ENCODE measurements at regions not wholly inside any gene's neighbourhood (a gene's known extent, or its start where the extent isn't known, plus 50 kb on each side); places are given as distances from the start of the nearest gene placed in this dataset.

DNA sequence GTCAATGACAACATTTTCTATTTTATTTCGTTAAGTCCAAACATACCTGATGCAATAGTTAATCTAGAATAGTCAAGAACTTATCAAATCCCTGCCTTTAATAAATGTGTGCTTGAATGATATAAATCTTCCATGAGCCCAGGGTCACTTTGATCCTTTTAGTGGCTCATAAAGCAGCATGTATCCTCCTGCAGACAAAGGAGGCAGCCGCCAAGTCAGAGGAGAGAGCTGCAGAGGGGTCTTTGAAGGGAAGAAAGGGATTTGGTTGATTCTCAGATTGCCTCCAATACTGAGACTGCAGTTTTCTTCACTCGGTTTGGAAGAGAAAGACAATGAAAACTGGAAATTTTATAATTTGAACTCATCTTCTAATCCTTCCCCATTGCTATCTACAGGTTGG is 378.4 kb upstream of the PIK3C3 start:
- Histone ChIP-seq H3K27me3 (ENCODE audit: control insufficient read depth in 2 of 2, insufficient read depth in 1 of 2, low read length in 1 of 2) (no peaks in the 10 kb centered on the region), H3K4me3 (ENCODE audit: low read length in 2 of 2) (no peak overlapping the region)
- 88% methylated on average over 3 of the region's 3 CpGs for WGBS

DNA sequence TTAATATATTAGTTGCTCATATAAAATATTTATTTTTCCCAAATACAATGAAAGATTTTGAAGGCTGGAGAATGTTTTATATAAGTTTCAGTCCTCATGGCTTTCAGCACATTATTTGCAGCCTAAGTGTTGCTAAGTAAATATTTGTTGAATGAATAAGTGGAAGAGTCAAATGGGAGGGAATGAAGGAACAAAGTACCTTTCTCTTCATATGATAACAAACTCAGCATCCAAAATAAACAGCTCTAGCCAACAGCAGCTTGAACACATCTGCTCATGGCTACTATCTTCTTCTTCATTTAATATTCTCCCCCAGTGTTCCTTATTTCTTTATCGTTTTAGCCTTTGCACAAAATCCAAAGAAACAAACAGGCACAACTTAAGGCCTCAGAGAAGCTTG is 385.2 kb upstream of the PIK3C3 start:
- no peak overlapping the region for H3K4me3 ChIP-seq (ENCODE audit: low read length in 2 of 2)
- DNase-seq (ENCODE audit: low read depth in 6 of 9, low spot score in 9 of 9), result no peak
- 89% methylated on average over 1 of the region's 1 CpG for WGBS
- no peaks in the 10 kb centered on the region for H3K4me1 ChIP-seq (ENCODE audit: control insufficient read depth in 2 of 2, insufficient read depth in 2 of 2, low read length in 2 of 2)
- H3K36me3 ChIP-seq (ENCODE audit: control insufficient read depth in 2 of 2, insufficient read depth in 2 of 2, low read length in 1 of 2), result no peaks in the 10 kb centered on the region
- no peak overlapping the region for H3K27ac ChIP-seq (ENCODE audit: low read depth in 1 of 2, low read length in 1 of 2)
- H3K27me3 ChIP-seq (ENCODE audit: control insufficient read depth in 2 of 2, insufficient read depth in 1 of 2, low read length in 1 of 2), result no peaks in the 10 kb centered on the region
- no peaks in the 10 kb centered on the region for H3K9me3 ChIP-seq (ENCODE audit: control insufficient read depth in 2 of 2, insufficient read depth in 1 of 2, low read length in 1 of 2)

More for the DNA sequence above, 378.4 kb upstream of the PIK3C3 start:
- H3K36me3 ChIP-seq (ENCODE audit: control insufficient read depth in 2 of 2, insufficient read depth in 2 of 2, low read length in 1 of 2), result no peaks in the 10 kb centered on the region
- H3K27ac ChIP-seq (ENCODE audit: low read depth in 1 of 2, low read length in 1 of 2), result no peak overlapping the region
- no peaks in the 10 kb centered on the region for H3K4me1 ChIP-seq (ENCODE audit: control insufficient read depth in 2 of 2, insufficient read depth in 2 of 2, low read length in 2 of 2)
- DNase-seq (ENCODE audit: low read depth in 6 of 9, low spot score in 9 of 9), result no peak
- H3K9me3 ChIP-seq (ENCODE audit: control insufficient read depth in 2 of 2, insufficient read depth in 1 of 2, low read length in 1 of 2), result no peaks in the 10 kb centered on the region

DNA sequence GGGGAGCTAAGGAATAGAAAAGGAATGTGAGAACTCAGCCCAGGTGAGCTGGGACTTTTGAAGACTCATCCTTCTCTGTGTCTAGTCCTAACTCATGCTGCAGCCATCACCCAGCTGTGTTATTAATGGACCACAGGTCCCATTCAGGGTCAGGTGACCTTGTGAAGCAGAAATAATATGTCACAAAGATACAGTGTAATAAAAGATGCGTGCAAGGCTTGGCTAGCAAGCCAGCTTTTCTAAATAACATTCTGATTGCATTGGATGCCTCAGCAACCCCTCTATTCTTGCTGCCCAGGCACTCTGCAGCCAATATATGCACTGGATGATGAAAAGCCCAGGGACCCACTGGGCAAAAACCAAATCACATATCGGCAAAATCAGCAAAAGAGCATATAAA is 393.1 kb upstream of the PIK3C3 start:
- H3K4me1 ChIP-seq (ENCODE audit: control insufficient read depth in 2 of 2, insufficient read depth in 2 of 2, low read length in 2 of 2), result no peaks in the 10 kb centered on the region
- no peak overlapping the region for H3K4me3 ChIP-seq (ENCODE audit: low read length in 2 of 2)
- H3K9me3 ChIP-seq (ENCODE audit: control insufficient read depth in 2 of 2, insufficient read depth in 1 of 2, low read length in 1 of 2), result no peaks in the 10 kb centered on the region
- no peaks in the 10 kb centered on the region for H3K36me3 ChIP-seq (ENCODE audit: control insufficient read depth in 2 of 2, insufficient read depth in 2 of 2, low read length in 1 of 2)
- no peak for DNase-seq (ENCODE audit: low read depth in 6 of 9, low spot score in 9 of 9)
- H3K27ac ChIP-seq (ENCODE audit: low read depth in 1 of 2, low read length in 1 of 2), result no peak overlapping the region
- no peaks in the 10 kb centered on the region for H3K27me3 ChIP-seq (ENCODE audit: control insufficient read depth in 2 of 2, insufficient read depth in 1 of 2, low read length in 1 of 2)
- 90% methylated on average over 2 of the region's 2 CpGs for WGBS

DNA sequence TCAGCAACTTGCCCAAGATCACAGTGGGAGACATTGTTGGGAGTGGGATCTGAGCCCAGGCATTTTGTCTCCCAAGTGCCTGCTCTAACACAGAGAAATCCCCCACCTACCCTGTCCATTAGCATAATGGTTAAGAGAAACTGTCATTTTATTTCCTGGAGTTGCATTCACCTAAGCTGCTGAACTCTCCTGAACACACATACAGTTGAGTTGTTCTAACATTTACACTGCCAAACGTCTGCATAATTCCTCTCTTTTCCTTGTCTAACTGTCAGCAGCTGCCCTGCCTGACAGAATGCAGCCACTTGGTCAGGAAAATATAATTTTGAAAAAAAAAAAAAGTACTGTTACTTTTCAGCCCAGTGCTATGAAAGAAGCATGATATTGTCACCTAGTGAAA is 396.3 kb upstream of the PIK3C3 start:
- Histone ChIP-seq H3K9me3 (ENCODE audit: control insufficient read depth in 2 of 2, insufficient read depth in 1 of 2, low read length in 1 of 2) (no peaks in the 10 kb centered on the region), H3K36me3 (ENCODE audit: control insufficient read depth in 2 of 2, insufficient read depth in 2 of 2, low read length in 1 of 2) (no peaks in the 10 kb centered on the region), H3K27me3 (ENCODE audit: control insufficient read depth in 2 of 2, insufficient read depth in 1 of 2, low read length in 1 of 2) (no peaks in the 10 kb centered on the region), H3K4me1 (ENCODE audit: control insufficient read depth in 2 of 2, insufficient read depth in 2 of 2, low read length in 2 of 2) (no peaks in the 10 kb centered on the region), H3K4me3 (ENCODE audit: low read length in 2 of 2) (no peak overlapping the region), H3K27ac (ENCODE audit: low read depth in 1 of 2, low read length in 1 of 2) (no peak overlapping the region)
- no peak for DNase-seq (ENCODE audit: low read depth in 6 of 9, low spot score in 9 of 9)
- WGBS, result 59% methylated on average over 1 of the region's 1 CpG

DNA sequence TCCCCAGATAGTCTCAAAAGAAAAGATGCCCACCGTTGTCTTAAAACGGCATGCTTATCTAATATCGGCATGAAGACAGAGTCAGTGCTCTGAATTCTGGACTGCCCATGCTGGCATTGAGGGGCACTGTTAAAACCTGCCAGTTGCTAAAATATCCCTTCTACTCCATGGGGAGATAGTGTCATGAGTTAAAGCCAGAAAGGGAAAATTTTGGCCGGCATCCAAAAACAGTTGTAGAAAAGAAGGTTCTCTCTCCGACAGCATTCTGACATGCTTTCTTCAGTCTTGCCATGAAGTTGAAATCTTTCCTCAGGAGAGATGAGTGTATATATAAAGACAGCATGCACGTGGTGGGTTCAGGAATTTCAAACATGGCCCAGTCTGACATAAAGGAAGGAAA is 401.3 kb upstream of the PIK3C3 start:
- no peak overlapping the region for H3K27ac ChIP-seq (ENCODE audit: low read depth in 1 of 2, low read length in 1 of 2)
- H3K27me3 ChIP-seq (ENCODE audit: control insufficient read depth in 2 of 2, insufficient read depth in 1 of 2, low read length in 1 of 2), result no peaks in the 10 kb centered on the region
- H3K4me1 ChIP-seq (ENCODE audit: control insufficient read depth in 2 of 2, insufficient read depth in 2 of 2, low read length in 2 of 2), result no peaks in the 10 kb centered on the region
- 86% methylated on average over 6 of the region's 6 CpGs for WGBS
- no peak for DNase-seq (ENCODE audit: low read depth in 6 of 9, low spot score in 9 of 9)
- no peak overlapping the region for H3K4me3 ChIP-seq (ENCODE audit: low read length in 2 of 2)
- no peaks in the 10 kb centered on the region for H3K36me3 ChIP-seq (ENCODE audit: control insufficient read depth in 2 of 2, insufficient read depth in 2 of 2, low read length in 1 of 2)
- H3K9me3 ChIP-seq (ENCODE audit: control insufficient read depth in 2 of 2, insufficient read depth in 1 of 2, low read length in 1 of 2), result no peaks in the 10 kb centered on the region

DNA sequence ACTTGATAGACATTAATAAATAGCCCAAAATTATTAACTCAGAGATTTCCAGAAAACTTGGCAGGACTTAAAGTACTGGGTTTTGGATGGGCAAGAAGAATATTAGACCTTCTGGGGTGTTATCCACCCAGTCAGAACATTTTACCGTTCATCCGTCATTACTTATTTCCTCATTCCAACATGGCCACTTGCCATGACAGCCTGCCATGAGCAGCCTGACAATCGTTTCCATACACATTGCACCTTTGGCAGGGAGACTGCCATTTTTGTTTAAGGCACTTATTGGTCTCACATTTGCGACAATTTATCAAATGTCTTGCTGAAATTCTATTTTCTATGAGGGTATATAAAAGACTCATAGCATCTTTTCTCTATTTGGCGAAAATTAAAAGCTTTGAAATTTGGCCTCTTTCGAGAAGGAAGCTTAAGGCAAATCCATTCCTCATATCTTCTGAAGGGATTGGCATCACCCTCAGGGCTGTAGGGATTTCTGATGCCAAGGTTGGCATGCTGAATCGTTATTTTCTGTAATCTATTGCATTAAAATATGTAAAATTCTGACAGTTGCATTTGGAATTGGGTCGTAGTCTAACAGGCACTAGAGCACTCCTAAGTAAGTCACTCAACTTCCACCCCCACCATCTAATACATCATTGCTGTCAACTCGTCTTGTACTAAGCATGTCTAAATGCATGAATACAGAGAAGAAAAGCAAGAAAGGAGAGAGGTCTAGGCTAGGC is 406.3 kb upstream of the PIK3C3 start:
- H3K27me3 ChIP-seq (ENCODE audit: control insufficient read depth in 2 of 2, insufficient read depth in 1 of 2, low read length in 1 of 2), result no peaks in the 10 kb centered on the region
- no peak overlapping the region for H3K27ac ChIP-seq (ENCODE audit: low read depth in 1 of 2, low read length in 1 of 2)
- no peaks in the 10 kb centered on the region for H3K4me1 ChIP-seq (ENCODE audit: control insufficient read depth in 2 of 2, insufficient read depth in 2 of 2, low read length in 2 of 2)
- no peaks in the 10 kb centered on the region for H3K36me3 ChIP-seq (ENCODE audit: control insufficient read depth in 2 of 2, insufficient read depth in 2 of 2, low read length in 1 of 2)
- DNase-seq (ENCODE audit: low read depth in 6 of 9, low spot score in 9 of 9), result no peak
- WGBS, result 90% methylated on average over 9 of the region's 9 CpGs
- H3K4me3 ChIP-seq (ENCODE audit: low read length in 2 of 2), result no peak overlapping the region
- no peaks in the 10 kb centered on the region for H3K9me3 ChIP-seq (ENCODE audit: control insufficient read depth in 2 of 2, insufficient read depth in 1 of 2, low read length in 1 of 2)

DNA sequence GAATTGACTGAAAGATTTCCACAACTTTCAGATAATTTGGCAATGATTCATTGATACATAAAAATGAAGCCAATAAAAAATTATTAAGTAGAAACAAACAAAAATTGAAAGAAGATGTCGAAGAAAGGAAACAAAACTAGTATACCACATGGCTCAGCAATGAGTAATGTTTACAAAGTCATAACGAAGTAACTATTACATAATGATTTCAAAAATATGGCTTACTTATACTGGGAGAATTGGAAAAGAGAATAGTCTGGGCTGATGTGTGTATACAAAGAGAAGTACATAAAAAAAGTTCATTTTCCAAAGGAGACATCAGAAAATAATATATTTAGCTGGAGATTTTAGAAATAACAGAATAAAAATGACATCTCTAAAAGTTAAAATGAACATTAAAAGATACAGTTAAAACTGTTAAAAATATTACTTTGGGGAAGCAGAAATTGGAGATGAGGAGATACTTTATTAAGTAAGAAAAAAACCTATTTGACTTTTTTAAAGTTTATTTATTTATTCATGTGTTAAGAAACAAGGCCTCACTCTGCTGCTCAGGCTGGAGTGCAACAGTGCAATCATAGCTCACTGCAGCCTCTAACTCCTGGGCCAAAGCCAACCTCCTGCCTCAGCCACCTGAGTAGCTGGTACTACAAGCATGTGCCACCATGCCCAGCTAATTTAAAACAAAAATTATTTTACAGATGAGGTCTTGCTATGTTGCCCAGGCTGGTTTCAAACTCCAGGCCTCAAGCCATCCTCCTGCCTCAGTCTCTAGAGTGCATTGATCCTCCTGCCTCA is 409.7 kb upstream of the PIK3C3 start:
- no peak overlapping the region for H3K4me3 ChIP-seq (ENCODE audit: low read length in 2 of 2)
- no peak for DNase-seq (ENCODE audit: low read depth in 6 of 9, low spot score in 9 of 9)
- H3K36me3 ChIP-seq (ENCODE audit: control insufficient read depth in 2 of 2, insufficient read depth in 2 of 2, low read length in 1 of 2), result no peaks in the 10 kb centered on the region
- WGBS, result 85% methylated on average over 2 of the region's 2 CpGs
- no peak overlapping the region for H3K27ac ChIP-seq (ENCODE audit: low read depth in 1 of 2, low read length in 1 of 2)
- no peaks in the 10 kb centered on the region for H3K4me1 ChIP-seq (ENCODE audit: control insufficient read depth in 2 of 2, insufficient read depth in 2 of 2, low read length in 2 of 2)
- H3K27me3 ChIP-seq (ENCODE audit: control insufficient read depth in 2 of 2, insufficient read depth in 1 of 2, low read length in 1 of 2), result no peaks in the 10 kb centered on the region
- no peaks in the 10 kb centered on the region for H3K9me3 ChIP-seq (ENCODE audit: control insufficient read depth in 2 of 2, insufficient read depth in 1 of 2, low read length in 1 of 2)

DNA sequence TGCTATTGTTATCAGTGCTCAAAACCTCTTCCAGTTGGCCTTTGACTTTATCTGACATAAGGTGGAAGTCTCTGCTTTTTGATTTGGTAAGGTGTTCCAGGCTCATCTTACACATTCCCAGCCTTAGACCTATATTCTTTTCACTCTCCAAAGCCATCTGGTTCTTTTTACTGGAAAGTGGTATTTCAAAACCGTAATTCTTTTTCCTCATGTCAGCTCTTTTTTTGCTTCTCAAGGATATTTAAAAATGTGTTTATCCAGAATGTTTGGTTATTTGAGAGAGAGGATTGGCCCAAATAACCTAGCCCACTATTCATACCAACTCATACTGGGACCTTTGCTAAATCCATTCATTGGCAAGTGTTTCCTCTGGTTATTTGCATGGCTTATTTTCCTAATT is 411.2 kb upstream of the PIK3C3 start:
- Histone ChIP-seq H3K9me3 (ENCODE audit: control insufficient read depth in 2 of 2, insufficient read depth in 1 of 2, low read length in 1 of 2) (no peaks in the 10 kb centered on the region), H3K27ac (ENCODE audit: low read depth in 1 of 2, low read length in 1 of 2) (no peak overlapping the region), H3K36me3 (ENCODE audit: control insufficient read depth in 2 of 2, insufficient read depth in 2 of 2, low read length in 1 of 2) (no peaks in the 10 kb centered on the region), H3K27me3 (ENCODE audit: control insufficient read depth in 2 of 2, insufficient read depth in 1 of 2, low read length in 1 of 2) (no peaks in the 10 kb centered on the region), H3K4me3 (ENCODE audit: low read length in 2 of 2) (no peak overlapping the region), H3K4me1 (ENCODE audit: control insufficient read depth in 2 of 2, insufficient read depth in 2 of 2, low read length in 2 of 2) (no peaks in the 10 kb centered on the region)
- 91% methylated on average over 1 of the region's 1 CpG for WGBS
- DNase-seq (ENCODE audit: low read depth in 6 of 9, low spot score in 9 of 9), result no peak

DNA sequence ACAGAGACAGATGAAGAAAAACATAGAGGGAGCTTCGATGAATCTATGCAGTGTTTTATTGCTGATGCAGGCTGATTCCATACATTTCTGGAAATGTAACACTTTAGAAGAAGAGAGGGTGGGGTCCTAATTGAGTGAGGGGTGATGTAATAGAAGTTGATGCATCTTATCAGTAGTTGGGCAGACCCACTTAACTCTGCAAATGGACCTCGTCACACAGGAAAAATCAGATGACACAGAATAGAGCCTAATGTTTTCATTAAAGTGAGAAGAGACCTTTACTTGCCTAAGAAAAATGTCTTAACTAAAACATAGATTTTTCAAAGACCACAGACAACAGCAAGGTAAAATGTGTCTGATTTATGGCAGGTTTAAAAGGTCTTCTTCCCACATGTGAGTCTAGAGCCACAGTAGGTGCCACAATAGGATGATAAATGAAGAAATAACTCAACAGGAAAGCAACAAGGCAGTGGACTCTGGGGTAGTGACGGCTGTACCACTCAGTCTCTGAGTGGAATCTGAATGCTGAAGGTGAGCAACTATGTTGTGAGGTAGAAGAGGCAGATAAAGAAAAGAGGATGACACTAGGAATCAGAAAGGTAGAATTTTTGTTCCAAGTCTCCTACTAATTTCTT is 414.7 kb upstream of the PIK3C3 start:
- Histone ChIP-seq H3K27ac (ENCODE audit: low read depth in 1 of 2, low read length in 1 of 2) (no peak overlapping the region), H3K4me3 (ENCODE audit: low read length in 2 of 2) (no peak overlapping the region), H3K9me3 (ENCODE audit: control insufficient read depth in 2 of 2, insufficient read depth in 1 of 2, low read length in 1 of 2) (no peaks in the 10 kb centered on the region), H3K27me3 (ENCODE audit: control insufficient read depth in 2 of 2, insufficient read depth in 1 of 2, low read length in 1 of 2) (no peaks in the 10 kb centered on the region), H3K4me1 (ENCODE audit: control insufficient read depth in 2 of 2, insufficient read depth in 2 of 2, low read length in 2 of 2) (no peaks in the 10 kb centered on the region), H3K36me3 (ENCODE audit: control insufficient read depth in 2 of 2, insufficient read depth in 2 of 2, low read length in 1 of 2) (no peaks in the 10 kb centered on the region)
- 91% methylated on average over 3 of the region's 3 CpGs for WGBS
- DNase-seq (ENCODE audit: low read depth in 6 of 9, low spot score in 9 of 9), result no peak

Measured in thymus (tissue), 11 donors.